GM12873 (cell line): ENCODE measurements at regions not wholly inside any gene's neighbourhood (a gene's known extent, or its start where the extent isn't known, plus 50 kb on each side); places are given as distances from the start of the nearest gene placed in this dataset.

ENCODE experiments used
- CTCF ChIP-seq: IDR thresholded peaks from 2 replicates; pipeline ENCODE4 v1.5.1; 2012; ENCODE audit warnings: low read depth, mild to moderate bottlenecking, moderate library complexity, low read length, control low read depth; ENCODE audit not compliant: insufficient read depth; ENCODE audit errors: missing control alignments

GRCh38 chr2:108115868-108116267 lies 123.9 kb upstream of the SULT1C3 start:
- no peak for TF ChIP-seq CTCF

- no peak for TF ChIP-seq CTCF
Observed at GRCh38 chr2:108118996-108119395, 120.8 kb upstream of the SULT1C3 start.

- TF ChIP-seq CTCF, result no peak
Observed at GRCh38 chr2:108119492-108119891, 120.3 kb upstream of the SULT1C3 start.

DNA sequence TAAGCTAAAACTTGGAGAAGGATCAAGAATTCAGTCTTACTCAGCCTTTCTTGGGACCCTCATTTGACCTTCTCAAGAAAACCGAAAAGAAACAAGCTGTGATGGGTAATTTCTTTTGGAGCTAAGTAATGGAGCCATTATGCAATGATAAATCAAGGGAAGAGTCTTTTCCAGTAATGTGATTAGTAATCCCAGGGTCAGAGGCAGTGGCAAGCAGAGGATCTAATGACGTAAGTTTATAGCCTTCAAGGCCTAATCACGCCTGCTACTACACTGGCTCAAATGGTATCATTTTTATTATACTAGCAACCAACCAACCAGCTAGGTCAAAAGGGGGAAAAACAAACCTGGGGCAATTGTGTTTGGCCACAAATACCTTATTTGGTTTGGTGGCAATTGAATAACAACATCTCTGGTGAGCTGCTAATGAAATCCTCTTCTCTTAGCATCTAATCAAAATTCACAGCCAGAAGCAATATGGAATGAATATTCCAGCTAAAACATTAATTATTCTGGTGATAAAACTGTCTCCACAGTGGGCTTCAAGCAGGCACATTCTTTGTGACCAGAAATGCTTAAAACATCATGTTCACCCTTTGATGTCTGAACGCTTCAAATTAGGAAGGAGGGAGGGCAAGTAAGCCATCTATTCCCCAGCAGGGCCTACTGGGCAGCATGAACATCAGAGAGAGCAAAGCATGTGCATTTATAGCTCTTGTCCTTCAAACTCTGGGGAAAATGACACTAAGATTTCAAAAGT lies 114.9 kb upstream of the SULT1C3 start:
- no peak for TF ChIP-seq CTCF

DNA sequence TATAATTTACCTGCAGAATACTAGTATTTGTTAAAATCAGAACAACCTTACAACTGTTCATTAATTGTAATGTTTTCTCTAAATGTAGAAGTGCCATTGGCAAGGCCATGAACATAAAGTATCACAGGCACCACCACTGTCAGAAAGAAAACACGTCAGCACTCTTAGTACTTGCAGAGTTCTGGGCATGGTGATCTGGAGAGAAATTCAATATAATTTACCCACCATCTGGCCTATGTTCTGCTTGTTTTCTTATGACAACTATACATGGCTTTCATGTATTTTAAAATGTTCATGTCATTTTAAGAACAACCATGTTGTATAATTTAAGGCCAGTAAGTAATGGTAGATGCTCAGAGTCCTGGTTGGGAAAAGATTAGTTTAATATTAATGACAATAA lies 114.2 kb upstream of the SULT1C3 start:
- TF ChIP-seq CTCF, result no peak

DNA sequence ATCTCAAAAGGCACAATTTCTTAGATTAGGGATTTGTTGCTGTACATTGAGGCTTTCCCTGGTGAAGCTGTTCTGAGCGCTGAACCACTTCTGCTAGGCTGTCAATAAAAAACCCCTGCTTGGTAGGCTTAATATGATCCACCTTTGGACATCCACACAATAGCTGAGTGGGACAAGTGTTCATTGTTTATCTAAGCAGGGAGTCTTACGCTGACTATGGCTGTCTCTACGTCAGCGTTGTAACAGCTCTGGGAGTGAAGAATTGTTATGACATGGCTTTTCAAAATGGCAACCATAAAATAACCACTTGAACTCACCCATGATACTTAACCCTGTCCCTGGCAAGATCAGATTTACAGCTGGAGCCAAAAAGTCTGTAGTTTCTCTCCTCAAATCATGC lies 111.5 kb upstream of the SULT1C3 start:
- no peak for TF ChIP-seq CTCF

DNA sequence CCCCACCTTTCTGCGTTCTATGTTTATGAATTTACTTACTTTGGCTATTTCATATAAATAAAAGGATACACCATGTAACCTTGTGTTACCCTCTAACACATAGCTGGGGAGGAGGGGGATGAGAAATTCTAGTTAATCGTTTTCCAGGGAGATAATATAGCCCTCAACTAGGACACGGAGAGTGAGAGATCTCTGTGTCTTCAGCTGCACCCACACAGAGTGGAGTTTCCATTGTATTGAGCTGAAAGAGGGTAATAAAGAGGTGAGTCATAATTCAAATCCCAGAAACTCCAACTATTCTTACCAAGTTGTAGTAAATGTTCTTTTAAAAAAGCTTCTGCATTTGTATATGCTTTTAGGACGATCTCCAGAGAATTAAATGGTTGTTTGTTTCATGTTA lies 110.1 kb upstream of the SULT1C3 start:
- TF ChIP-seq CTCF, result no peak
